ENCODE measurements at regions not wholly inside any gene's neighbourhood (a gene's known extent, or its start where the extent isn't known, plus 50 kb on each side); places are given as distances from the start of the nearest gene placed in this dataset.
"Not testable (repeated sequence)": the region's sequence is repeated elsewhere in the genome, so short reads cannot be mapped to it uniquely, and the experiment has no call there.

DNA sequence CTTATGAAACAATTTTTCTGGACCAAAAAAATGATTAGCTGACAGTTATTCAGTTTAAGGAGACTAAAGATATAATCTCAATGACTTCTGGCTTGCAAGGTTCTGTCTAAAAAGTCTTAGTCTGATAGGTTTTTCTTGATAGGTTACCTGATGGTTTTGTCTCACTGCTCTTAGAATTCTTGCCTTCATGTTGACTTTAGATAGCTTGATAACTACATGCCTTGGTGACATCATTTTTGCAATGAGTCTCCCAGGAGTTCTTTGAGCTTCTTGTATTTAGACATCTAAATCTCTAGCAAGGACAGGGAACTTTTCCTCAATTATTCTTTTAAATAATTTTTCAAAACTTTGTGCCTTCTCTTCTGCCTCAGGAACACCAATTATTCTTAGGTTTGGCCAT lies 1965.3 kb downstream of the ARAP2 start:
- no peak for DNase-seq
- in situ Hi-C loops (cut with HindIII; ENCODE audit: low pct_ligation_motif_present, low pct_unique_long_range_greater_than_20kb, low sequenced_read_pairs), result no loop called here

DNA sequence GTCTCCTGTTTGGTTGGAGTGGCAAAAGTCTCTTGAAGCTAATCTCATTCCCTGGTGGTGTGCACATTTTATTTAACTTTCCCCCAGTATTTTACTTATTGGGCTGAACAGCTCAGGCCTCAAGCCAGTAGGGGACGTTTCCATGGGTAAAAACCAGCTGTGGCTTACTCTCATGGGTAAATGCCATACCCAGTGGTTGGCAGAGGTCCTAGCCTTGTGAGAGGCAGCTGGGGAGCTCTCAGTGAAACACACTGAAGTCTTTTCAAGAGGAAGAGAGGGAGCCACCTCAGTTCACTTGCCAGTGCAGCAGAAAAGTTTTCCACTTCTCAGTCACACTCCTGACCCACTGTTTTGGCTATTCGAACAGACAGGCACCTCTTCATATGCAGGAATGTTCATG lies 1964.2 kb downstream of the ARAP2 start:
- DNase-seq, result no peak
- in situ Hi-C loops (cut with HindIII; ENCODE audit: low pct_ligation_motif_present, low pct_unique_long_range_greater_than_20kb, low sequenced_read_pairs), result no loop called here

DNA sequence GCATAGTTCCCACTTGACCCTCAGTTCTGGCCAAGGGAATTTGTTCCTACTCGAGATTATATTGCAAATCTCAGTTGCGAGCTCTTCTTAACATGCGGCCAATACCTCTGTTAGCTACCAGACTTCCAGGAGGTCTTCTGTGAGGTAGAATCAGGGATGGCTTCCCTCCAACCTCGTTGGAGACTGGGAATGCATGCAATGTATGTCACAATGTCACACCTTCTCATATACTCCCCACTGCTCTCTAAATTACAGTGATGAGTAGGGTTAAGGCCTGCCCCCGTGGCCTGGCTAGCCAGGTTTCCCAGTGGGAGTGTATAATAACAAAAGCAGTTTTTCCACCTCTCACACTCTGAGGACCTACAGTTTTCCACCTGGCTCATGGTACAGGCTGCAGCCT lies 1962.5 kb downstream of the ARAP2 start:
- in situ Hi-C loops (cut with HindIII; ENCODE audit: low pct_ligation_motif_present, low pct_unique_long_range_greater_than_20kb, low sequenced_read_pairs), result no loop called here
- no peak for DNase-seq

DNA sequence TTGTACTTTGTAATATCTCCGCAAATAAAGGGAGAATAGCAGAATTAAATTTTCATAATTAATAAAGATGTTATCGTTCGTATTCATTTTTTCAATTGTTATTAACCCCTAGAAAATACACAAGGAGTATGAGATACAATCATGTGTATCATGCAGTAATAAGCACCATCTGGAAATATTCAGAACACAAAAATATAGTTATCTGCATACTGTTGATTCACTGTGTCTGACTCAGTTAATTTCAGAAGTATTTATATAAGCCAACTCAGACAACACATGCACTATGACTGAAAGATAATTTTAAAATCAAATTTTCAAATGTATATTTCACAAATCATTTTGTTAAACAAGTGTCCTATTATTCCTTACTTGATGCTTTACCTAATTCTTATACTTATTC lies 1954.8 kb downstream of the ARAP2 start:
- in situ Hi-C loops (cut with HindIII; ENCODE audit: low pct_ligation_motif_present, low pct_unique_long_range_greater_than_20kb, low sequenced_read_pairs), result no loop called here
- no peak for DNase-seq

DNA sequence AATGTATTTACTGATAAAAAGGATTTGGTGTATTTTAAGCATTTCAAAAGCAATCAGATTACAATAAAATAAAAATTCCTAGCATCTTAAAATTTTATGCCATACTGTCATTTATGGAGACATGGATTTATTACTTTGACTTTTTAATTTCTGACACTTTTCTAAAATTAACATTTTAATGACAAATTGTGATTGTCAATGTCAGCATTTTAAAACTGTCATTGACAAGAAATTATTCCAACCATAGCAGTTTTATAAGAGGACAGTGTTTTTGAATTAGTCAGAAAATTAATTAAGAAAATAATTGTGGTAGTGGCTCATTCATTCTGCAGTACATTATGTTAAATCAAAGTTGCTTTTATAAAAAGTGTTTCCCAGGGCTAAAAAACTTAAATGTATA lies 1954.4 kb downstream of the ARAP2 start:
- in situ Hi-C loops (cut with HindIII; ENCODE audit: low pct_ligation_motif_present, low pct_unique_long_range_greater_than_20kb, low sequenced_read_pairs), result no loop called here
- no peak for DNase-seq

DNA sequence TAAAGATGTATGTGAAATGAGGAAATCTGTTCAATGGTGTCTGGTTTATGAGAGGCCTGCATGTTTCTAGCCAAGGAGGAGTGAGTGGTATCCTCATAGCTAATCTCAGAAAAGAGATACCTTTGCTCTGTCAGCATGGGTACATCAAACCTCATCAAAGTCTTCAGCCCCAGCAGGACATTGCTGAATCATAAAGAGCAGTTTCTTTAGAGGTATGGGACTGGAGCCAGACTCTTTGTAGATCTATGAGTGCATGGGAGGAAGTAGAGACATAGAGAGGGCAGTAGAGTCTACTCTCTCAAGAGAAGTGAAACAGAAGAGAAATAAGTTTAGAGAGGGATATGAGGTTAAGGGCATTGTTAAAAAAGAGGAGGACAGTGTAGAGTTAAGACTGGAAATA lies 1950.9 kb downstream of the ARAP2 start:
- DNase-seq, result no peak
- in situ Hi-C loops (cut with HindIII; ENCODE audit: low pct_ligation_motif_present, low pct_unique_long_range_greater_than_20kb, low sequenced_read_pairs), result no loop called here

DNA sequence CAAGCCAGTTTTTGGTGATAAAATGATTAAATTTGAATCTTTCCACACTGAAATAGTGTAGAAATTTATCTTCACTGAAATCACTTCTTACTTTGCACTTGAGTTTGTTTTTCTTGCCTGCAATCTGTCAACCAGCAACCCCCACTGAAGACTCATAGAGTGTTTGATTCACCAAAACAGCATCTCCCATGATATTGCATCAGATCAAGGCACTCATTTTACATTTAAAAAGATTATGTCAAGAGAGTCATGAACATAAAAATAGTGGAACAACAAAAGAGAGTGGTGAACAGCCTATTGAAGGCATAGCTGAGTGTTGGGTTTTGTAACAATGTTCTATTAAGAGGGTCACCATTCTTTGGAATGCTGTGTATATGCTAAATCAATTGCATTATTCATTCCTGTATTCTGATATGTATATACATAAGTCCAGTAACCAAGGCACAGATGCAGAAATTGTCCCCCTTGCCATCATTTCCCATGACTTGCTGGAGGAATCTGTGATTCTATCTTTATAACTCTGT lies 1934.9 kb downstream of the ARAP2 start:
- no peak for DNase-seq
- in situ Hi-C loops (cut with HindIII; ENCODE audit: low pct_ligation_motif_present, low pct_unique_long_range_greater_than_20kb, low sequenced_read_pairs), result no loop called here

DNA sequence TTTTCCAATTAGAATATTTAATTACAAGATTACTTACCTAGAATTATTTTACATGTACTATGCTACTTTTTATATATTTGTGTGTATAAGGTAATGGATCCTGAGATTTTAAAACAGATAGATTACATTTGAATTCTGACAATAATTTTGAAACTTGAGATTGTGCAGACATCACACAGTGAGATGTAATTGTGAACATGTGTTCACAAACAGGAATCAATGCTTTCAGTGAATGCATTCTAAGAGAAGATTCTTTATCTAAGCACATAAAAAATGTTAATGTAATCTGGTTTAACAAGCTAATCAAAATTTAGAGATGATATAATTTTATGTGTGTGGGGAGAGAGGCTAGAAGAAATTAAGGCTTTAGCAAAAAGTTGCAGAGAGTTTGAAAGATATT lies 1925.5 kb downstream of the ARAP2 start:
- DNase-seq, result no peak
- in situ Hi-C loops (cut with HindIII; ENCODE audit: low pct_ligation_motif_present, low pct_unique_long_range_greater_than_20kb, low sequenced_read_pairs), result no loop called here

DNA sequence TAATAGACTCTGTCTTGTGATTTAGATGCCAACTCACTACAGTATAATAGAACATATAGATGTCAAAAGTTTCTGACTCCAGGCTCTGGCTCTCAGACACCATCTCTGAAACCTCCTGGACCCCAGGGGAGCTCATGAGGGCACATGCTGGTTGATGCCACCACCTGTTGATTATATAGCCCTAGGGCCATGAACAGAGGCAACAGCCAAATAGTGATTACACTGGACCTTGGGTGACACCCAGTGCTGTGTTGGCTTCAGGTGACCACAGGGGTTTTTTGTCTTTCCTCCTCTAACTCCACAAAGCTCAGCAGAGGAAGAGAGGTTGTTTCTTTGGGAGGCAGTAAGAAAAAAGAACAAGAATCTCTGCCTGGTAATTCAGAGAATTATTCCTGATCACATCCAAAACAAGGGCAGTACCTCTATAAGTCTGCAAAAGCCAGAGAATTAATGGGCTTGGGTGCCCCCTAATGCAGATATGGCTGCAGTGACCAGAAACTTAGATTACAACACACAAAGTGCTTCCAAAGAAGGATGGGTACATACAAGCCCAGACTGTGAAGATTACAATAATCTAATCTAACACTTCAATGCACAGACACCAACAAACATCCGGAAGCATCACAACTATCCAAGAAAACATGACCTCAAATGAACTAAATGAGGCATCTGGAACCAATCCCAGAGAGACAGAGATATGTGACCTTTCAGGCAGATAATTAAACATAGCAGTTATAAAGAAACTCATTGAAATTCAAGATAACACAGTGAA lies 1920.6 kb downstream of the ARAP2 start:
- DNase-seq, result no peak
- in situ Hi-C loops (cut with HindIII; ENCODE audit: low pct_ligation_motif_present, low pct_unique_long_range_greater_than_20kb, low sequenced_read_pairs), result no loop called here

DNA sequence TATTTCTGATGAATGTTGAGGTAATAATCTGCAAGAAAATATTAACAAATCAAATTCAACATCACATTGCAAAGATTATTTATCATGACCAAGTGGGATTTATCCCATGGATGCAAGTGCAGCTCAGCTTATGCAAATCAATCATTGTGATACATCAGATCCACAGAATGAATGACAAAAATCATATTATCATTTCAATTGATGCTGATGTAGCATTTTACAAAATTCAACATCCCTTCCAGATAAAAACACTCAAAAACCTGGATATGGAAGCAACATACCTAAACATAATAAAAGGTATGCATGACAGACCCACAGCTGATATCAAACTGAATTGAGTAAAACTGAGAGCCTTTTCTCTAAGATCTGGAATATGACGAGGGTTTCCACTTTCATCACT lies 1915.4 kb downstream of the ARAP2 start:
- no peak for DNase-seq
- in situ Hi-C loops (cut with HindIII; ENCODE audit: low pct_ligation_motif_present, low pct_unique_long_range_greater_than_20kb, low sequenced_read_pairs), result no loop called here

DNA sequence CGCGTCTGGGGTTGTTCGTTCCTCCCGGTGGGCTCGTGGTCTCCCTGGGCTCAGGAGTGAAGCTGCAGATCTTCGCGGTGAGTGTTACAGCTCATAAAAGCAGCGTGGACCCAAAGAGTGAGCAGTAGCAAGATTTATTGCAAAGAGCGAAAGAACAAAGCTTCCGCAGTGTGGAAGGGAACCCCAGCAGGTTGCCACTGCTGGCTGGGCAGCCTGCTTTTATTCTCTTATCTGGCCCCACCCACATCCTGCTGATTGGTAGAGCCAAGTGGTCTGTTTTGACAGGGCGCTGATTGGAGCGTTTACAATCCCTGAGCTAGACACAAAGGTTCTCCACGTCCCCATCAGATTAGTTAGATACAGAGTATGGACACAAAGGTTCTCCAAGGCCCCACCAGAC lies 1909.2 kb downstream of the ARAP2 start:
- DNase-seq; in situ Hi-C loops (cut with HindIII; ENCODE audit: low pct_ligation_motif_present, low pct_unique_long_range_greater_than_20kb, low sequenced_read_pairs): not testable (repeated sequence)

DNA sequence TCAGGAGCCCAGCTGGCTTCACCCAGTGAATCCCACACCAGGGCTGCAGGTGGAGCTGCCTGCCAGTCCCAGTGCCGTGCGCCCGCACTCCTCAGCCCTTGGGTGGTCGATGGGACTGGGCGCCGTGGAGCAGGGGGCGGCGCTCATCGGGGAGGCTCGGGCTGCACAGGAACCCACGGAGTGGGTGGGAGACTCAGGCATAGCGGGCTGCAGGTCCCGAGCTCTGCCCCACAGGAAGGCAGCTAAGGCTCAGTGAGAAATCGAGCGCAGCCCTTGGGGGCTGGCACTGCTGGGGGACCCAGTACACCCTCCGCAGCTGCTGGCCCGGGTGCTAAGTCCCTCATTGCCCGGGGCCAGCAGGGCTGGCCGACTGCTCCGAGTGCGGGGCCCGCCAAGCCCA lies 1908.8 kb downstream of the ARAP2 start:
- in situ Hi-C loops (cut with HindIII; ENCODE audit: low pct_ligation_motif_present, low pct_unique_long_range_greater_than_20kb, low sequenced_read_pairs); DNase-seq: not testable (repeated sequence)

DNA sequence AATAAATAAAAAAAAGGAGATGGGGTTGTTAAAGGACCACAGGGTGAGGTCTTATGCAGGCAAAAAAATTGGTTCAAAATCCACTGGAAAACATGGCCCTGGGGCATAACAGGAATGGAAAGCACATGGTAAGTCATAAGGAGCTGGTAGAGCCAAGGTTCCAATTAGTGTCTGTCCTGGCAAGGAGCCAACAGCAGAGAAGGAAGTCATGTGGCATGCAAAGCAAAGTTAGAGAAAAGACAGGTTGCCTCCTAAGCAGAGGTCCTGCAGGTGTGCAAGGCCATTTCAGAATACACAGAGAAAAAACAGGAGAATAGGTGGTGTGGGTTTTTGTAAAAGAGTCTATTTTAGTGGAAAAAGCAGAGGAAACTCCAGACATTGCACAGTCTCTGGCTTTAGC lies 1881.7 kb downstream of the ARAP2 start:
- in situ Hi-C loops (cut with HindIII; ENCODE audit: low pct_ligation_motif_present, low pct_unique_long_range_greater_than_20kb, low sequenced_read_pairs), result no loop called here

DNA sequence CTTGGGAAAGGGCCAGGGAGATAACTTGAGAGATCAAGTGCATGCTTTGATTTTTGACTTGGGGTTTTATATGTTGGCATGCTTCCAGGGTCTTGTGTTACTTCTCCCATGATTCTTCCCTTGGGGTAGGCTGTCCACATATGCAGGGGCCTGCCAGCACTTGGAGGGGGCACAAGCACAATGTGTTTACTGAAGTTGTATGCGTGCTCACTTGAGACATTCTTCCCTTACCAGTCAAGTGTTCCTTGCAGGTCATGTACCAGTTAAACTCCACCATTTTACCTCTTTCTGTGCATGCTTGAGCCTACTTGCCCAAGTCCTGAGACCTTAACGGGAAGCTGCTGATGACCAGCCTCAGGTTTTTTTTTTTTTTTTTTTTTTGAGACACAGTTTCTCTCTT lies 1880.5 kb downstream of the ARAP2 start:
- in situ Hi-C loops (cut with HindIII; ENCODE audit: low pct_ligation_motif_present, low pct_unique_long_range_greater_than_20kb, low sequenced_read_pairs), result no loop called here

More for the DNA sequence above, 1881.7 kb downstream of the ARAP2 start:
- DNase-seq, result no peak

DNA sequence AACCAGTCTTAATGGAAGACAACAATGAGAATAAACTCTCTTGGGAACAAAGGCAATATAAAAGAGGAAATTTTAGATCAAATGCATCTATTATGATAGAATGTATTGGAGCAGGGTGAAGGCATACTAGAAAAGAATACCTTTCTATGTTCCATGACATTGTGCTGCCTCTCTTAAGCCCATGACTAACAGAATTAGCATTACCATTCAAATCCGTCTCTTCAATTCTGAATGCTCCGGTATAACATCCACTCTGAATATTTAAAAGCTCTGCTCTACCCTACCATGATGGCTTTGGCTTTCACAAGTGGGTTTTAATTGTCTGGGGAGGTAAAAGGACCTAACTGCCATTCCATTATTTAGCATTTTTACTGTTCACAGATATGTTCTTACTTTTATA lies 1878.4 kb downstream of the ARAP2 start:
- in situ Hi-C loops (cut with HindIII; ENCODE audit: low pct_ligation_motif_present, low pct_unique_long_range_greater_than_20kb, low sequenced_read_pairs), result no loop called here

More for the DNA sequence above, 1880.5 kb downstream of the ARAP2 start:
- DNase-seq, result no peak

DNA sequence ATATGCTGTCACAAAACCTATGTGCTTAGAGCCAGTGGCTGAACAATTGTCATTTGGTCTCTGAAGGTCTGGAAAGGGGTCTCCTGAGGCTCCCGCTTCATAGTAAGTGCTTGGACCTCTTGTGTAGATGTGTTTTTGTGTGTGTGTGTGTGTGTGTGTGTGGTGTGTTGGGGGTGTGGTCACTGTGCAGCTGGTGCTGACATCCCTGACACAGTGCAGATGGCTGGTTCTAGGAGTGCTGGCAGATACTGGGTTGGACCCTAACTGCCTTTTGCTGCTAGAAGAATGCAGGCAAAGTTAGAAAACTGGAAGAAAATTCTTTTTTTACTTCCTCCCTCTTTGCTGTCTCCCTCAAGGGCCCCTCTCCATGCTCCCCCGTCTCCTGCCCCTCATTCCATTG lies 1872.6 kb downstream of the ARAP2 start:
- in situ Hi-C loops (cut with HindIII; ENCODE audit: low pct_ligation_motif_present, low pct_unique_long_range_greater_than_20kb, low sequenced_read_pairs), result no loop called here
- DNase-seq, result no peak

More for the DNA sequence above, 1878.4 kb downstream of the ARAP2 start:
- no peak for DNase-seq

DNA sequence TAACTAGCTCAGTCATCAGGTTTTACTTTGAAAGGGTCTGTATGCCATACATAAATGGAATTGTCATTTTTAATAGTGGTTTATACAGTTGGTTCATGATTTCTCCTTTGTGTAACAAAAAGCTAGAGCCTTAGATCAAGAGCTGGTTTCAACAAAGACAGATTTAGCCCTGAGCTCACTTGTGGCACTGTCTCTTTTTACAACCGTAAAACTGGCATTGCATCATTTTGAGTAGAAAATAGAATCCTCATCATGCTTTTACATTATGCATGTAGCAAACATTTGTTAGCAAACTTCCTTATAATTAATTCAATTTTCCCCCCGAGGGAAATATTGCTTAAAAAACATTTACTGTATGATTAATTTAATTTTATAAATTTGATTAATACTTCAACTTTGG lies 1871.5 kb downstream of the ARAP2 start:
- in situ Hi-C loops (cut with HindIII; ENCODE audit: low pct_ligation_motif_present, low pct_unique_long_range_greater_than_20kb, low sequenced_read_pairs), result no loop called here

DNA sequence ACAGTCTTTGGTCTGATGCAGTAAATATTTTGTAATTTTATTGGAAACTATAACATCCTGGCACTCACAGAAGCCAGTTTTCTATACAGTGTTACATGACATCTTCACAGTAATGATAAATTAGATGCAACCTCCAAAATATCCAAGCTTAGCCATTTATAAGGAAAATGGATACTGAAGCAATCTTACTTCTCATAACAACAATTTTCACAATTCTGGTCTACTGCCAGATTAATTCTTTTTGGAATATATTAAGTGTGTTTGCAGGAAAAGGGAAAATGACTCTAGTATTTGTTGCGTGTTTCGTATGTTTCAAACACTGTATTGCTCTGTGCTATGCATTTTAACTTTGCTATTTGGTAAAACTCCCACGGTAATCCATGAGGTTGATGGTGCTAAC lies 1870.9 kb downstream of the ARAP2 start:
- DNase-seq, result no peak
- in situ Hi-C loops (cut with HindIII; ENCODE audit: low pct_ligation_motif_present, low pct_unique_long_range_greater_than_20kb, low sequenced_read_pairs), result no loop called here

More for the DNA sequence above, 1871.5 kb downstream of the ARAP2 start:
- no peak for DNase-seq

DNA sequence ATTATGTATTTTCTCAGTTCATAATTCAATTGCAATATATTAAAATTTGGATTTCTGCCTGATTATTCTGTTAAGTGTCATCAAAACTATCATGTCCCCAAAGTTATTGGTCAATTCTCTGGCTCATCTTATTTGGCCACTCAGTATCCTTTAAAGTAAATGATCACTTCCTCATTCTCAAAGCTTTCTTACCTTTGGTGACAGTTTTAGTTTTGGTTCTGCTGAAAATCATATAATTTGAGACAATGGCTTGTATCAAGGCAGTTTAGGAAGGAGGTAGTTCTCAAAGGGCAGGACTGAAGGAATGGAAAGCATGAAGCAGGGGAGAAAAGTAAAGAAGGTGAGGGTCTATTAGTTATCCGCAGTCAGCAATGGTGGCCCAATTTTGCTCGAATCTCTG lies 1832.1 kb downstream of the ARAP2 start:
- in situ Hi-C loops (cut with HindIII; ENCODE audit: low pct_ligation_motif_present, low pct_unique_long_range_greater_than_20kb, low sequenced_read_pairs), result no loop called here
- no peak for DNase-seq

DNA sequence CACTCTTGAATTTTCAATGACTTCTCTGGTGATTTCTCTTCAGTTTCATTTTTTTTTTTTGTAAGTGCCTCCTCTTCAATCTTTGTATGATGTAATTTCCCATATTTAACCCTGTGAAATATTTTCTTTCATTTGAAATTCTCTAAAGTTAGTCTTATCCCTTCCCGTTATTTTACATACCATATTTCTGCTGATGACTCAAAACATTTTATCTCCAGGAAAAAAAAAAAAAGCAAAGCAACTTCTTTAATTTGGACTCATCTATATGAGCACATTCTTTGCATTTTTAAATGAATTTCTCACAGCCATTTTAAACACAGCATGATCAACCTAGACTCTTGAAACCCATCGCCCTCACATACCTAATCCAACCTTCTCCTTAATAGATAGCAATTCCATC lies 1831.4 kb downstream of the ARAP2 start:
- DNase-seq, result no peak
- in situ Hi-C loops (cut with HindIII; ENCODE audit: low pct_ligation_motif_present, low pct_unique_long_range_greater_than_20kb, low sequenced_read_pairs), result no loop called here
